ENCODE measurements at regions not wholly inside any gene's neighbourhood (a gene's known extent, or its start where the extent isn't known, plus 50 kb on each side); places are given as distances from the start of the nearest gene placed in this dataset.

DNA sequence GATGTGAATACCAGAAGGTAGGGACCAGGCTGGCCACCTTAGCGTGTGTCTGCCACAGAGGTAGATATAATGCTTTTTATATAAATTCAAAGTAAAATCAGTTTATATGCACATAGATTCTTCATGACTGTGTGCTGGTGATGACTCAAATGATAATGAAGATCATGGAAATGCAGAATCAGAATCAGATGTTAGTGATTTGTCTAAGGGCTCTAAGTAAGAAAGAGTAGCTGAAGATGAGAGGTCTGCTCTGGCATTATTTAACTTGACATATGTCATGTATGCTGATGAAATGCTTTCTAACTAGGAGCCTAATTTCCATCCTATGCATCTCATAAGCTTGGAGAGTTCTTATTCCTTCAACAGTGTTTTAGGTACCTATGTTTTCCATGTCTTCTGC, 50.3 kb upstream of the DPH6 start:
- DNase-seq (ENCODE audit: low spot score), result no peak

GRCh38 chr15:35602836-35603235, 56.9 kb upstream of the DPH6 start:
- DNase-seq (ENCODE audit: low spot score), result no peak

GRCh38 chr15:35603301-35603700, 57.3 kb upstream of the DPH6 start:
- no peak for DNase-seq (ENCODE audit: low spot score)

GRCh38 chr15:35603856-35604255, 57.9 kb upstream of the DPH6 start:
- no peak for DNase-seq (ENCODE audit: low spot score)

DNA sequence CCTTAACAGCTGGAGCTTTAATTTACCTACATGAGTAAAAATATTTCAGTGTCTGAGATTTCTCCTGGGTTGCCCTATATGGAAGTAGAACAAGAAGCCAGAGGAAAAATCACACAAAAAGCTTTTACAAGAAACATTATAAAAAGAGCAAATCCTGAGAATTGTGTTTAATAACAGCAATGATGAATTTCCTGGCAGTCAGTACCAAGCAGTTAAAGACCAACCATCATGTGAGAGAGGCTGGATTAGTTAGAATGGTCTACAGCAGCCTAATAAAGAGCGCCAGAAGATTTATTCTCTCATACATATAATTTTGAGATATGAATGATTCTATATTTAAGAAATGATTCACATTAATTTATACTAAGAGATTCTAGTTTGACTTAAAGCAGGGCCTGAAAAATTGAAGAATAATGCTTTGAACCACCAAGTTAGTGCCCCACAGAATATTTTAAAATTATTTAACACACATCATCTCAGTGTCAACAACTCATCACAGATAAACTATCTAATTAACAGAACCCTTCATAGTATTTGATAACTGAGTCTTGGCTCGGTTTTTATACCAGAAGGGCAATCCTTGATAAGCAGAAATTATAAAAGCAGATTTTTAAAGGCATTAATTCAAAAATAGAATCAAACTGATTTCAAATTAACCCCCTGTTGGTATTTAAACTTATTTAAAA, 59.9 kb upstream of the DPH6 start:
- DNase-seq (ENCODE audit: low spot score), result no peak

DNA sequence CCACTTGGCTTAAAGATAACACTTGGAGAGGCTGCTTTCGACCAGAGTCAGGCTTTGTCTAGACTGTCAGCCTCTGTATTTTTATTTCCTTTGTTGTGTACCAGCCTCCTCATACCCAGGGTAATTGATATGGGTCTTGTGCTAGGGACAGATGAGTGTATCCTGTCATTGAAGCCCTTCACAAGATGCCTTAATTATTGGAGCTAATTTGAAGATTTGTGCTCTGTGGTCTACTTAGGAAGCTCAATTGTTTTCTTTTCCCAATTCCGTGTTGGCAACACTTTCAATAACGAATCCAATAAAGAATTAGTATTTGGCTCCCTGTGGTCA, 60.5 kb upstream of the DPH6 start:
- DNase-seq (ENCODE audit: low spot score), result no peak

- no peak for DNase-seq (ENCODE audit: low spot score)
Observed at GRCh38 chr15:35616498-35617271, 70.7 kb upstream of the DPH6 start.

DNA sequence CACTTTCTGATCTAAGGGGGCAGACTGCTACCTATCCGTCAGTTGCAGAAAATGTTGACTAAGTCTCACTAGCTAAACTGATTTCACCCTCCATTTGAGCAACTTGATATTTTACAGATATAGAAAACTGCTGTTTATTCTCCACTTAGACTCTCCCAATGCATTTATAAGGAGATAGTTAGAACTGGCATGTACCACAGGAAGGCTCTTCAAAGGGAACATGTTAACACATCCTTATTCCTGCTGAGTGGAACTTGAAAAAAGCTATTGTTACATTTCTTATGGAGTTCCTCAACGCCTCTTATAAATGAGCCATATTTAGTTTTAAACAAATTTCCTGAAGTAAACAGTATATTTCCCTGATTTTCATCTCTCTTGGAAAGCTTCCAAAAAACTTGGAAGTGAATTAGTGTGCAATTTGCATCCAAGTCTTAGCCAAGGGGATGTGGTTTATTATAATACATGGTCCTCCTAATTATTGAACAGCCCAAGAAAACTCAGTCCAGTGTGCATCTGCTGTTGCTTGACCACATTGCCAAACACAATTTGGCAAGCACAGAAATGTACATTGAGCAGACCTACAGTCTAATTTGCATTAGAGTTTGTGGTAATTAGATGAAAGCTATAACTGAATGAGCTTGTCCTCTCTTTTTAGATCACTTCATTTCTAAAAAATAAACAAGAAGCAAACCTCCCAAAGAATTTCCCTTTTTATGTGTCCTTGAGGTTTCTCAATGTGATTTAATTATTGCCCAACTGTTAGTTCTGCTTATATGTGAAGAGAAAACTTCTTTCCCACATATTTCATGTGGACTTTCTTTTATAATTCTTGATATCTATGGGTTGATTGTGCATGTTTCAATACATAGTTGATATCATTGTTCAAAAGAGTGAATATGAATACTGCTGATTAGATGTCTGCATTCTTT, 72.6 kb upstream of the DPH6 start:
- no peak for DNase-seq (ENCODE audit: low spot score)

GRCh38 chr15:35622641-35623340, 76.8 kb upstream of the DPH6 start:
- DNase-seq (ENCODE audit: low spot score), result no peak

GRCh38 chr15:35624881-35625280, 78.9 kb upstream of the DPH6 start:
- DNase-seq (ENCODE audit: low spot score), result no peak

GRCh38 chr15:35626571-35627318, 80.8 kb upstream of the DPH6 start:
- DNase-seq (ENCODE audit: low spot score), result no peak

DNA sequence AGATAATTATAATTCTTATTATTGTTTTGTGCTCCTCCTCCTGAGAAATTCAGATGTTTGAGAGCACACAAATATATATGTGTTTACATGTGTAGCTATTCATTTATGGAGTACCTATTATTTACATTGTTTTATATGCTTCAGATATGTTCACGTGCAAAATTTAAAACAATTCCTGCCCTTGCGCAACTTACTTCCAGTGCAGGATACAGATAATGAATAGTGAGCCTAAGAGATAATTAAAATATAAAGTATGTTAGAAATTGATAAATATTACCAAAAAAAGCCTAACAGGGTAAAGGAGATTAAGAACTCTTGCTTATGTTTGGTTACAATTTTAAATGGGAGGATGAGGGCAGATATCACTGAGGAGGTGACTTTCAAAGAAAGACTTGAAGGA, 81.7 kb upstream of the DPH6 start:
- no peak for DNase-seq (ENCODE audit: low spot score)

DNA sequence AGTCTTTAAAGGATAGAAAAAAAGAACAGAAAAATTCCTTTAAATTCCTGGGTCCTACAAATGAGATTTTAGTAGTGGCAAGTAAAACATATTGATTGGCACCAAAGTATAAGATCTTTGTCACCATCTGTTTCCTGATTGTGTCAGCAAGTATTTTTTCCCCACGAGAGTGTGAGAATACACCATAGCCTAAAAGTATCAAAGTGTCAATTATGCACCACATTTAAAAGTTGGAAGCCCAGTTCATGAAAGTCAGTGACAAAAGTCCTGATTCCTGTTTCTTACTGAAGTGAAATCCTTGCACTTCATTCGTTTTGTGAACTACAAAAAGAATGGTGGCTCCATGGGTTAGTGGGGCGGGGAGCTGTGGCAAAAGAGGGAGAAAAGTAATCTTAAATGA, 83.8 kb upstream of the DPH6 start:
- no peak for DNase-seq (ENCODE audit: low spot score)

DNA sequence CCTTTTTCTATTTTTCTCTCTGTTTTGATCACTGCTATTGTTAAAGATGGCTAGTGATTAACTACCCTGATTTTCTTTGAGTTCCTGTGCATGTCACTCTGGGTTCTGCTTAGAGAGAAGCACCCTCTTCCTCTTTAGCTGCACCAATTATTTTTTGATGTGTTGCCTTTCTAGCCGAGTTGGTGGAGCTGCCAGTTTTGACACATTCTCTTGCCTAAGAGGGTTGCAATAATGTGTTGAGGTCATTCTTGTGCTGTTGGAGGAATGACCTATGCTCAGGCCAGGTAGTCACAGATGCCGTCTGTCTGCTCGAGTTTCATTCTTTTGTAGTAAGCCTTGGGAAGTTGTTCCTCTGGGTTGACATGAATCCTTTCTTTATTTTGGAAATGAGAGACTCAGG, 84.6 kb upstream of the DPH6 start:
- no peak for DNase-seq (ENCODE audit: low spot score)

DNA sequence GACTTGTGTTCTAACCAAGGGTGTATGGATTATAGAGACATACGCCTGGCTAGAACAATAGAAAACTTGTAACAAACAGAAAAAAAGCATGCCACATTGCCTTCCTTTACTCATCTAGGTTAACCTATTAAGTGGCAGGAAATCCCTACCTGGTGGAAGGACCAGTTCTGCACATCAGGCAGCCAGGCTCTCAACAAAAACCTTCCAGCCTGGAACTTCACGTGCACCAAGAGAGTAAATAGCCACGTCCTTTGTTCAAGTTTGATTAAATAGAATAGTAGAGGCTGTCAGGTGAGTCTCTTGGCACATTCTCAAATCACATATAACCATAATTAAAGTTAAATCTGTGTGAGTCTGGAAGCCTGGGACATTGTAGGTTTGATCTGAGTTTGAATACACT, 85.0 kb upstream of the DPH6 start:
- no peak for DNase-seq (ENCODE audit: low spot score)

DNA sequence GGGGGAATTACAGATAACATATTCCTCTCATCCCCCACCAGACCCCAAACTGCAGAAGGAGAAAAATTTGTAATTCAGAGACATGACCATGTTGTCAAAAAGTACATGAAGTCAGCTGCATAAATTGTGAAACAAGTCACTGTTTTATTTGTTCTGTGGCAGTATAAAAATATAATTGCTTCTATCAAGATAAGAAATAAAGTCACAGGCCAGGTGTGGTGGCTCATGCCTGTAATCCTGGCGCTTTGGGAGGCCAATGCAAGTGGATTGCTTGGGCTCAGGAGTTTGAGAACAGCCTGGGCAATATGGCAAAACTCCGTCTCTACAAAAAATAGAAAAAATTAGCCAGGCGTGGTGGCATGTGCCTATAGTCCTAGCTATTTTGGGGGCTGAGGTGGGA, 87.7 kb upstream of the DPH6 start:
- no peak for DNase-seq (ENCODE audit: low spot score)

GRCh38 chr15:35646790-35647189, 100.8 kb upstream of the DPH6 start:
- no peak for DNase-seq (ENCODE audit: low spot score)

GRCh38 chr15:35647303-35647702, 101.3 kb upstream of the DPH6 start:
- DNase-seq (ENCODE audit: low spot score), result no peak

DNA sequence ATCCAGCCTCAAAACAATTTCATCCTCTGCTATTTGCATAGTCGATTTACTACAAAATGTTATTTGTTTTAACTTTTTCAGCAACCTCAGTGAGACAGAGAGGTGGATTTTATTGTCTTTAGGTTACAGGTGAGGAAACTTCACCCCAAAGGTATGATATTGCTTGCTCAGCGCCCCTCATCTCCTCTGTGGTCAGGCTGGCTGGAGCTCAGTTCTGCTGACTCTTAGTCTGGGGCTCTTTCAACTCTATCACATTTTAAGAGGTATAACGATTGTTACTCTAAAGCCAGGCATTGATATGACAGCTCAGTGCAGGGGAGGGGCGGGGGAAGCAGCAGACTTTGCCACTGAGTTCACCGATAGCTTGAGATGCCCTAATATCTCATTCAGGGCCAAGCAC, 103.0 kb upstream of the DPH6 start:
- DNase-seq (ENCODE audit: low spot score), result no peak

DNA sequence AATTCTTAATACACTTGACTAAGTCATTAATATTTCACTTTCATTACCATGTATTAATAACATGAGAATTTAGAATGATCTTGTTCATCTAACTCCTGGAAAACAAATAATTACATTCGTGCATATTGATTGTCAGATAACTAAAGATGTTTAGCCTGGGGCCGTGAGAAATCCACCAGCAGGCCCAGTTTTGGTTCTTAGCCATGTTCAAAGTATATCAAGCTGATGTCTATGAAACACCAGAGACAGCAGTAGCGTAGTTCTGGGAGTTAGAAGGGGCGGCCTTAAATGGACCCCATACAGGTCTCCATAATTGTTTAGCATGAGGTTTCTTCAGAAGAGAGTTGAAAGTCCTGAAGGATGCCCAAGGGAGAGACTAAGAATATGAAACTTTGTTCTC, 103.6 kb upstream of the DPH6 start:
- no peak for DNase-seq (ENCODE audit: low spot score)

DNA sequence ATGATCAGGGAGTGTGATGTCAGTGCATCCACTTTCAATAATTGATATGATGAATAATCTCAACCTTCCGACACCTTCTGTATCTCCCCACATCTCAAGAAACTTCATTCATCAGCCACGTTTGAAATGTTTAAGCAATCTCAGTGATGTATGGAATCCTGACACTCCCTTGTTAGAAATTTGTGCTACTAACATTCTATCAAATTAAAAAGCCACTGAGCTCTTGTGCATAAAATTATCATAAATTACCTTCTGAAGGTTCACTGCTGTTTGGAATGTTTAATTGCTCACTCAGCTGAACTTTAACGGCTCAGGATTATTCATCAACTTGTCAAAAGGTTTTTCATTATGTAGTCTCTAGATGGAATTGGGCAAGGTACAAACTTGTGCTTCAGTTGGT, 108.4 kb upstream of the DPH6 start:
- no peak for DNase-seq (ENCODE audit: low spot score)
